ENCODE measurements at regions not wholly inside any gene's neighbourhood (a gene's known extent, or its start where the extent isn't known, plus 50 kb on each side); places are given as distances from the start of the nearest gene placed in this dataset.

GRCh38 chr15:37221671-37222145, 121.4 kb upstream of the MEIS2 start:
- DNase-seq (ENCODE audit: low read depth): no peak
- no peak for TF ChIP-seq CTCF (conservative IDR thresholded peaks at IDR 0.05; ENCODE audit: low read depth, low read length)
- no peak overlapping the region for H3K4me3 ChIP-seq (ENCODE audit: low read length)

GRCh38 chr15:37223089-37223488, 122.7 kb upstream of the MEIS2 start:
- no peak for TF ChIP-seq CTCF (conservative IDR thresholded peaks at IDR 0.05; ENCODE audit: low read depth, low read length)
- no peak overlapping the region for H3K4me3 ChIP-seq (ENCODE audit: low read length)
- no peak for DNase-seq (ENCODE audit: low read depth)

- no peak for TF ChIP-seq CTCF (conservative IDR thresholded peaks at IDR 0.05; ENCODE audit: low read depth, low read length)
- DNase-seq (ENCODE audit: low read depth): no peak
Measured at GRCh38 chr15:37229855-37230619, 129.7 kb upstream of the MEIS2 start.

GRCh38 chr15:37245358-37245757, 145.0 kb upstream of the MEIS2 start:
- TF ChIP-seq CTCF (conservative IDR thresholded peaks at IDR 0.05; ENCODE audit: low read depth, low read length): no peak
- DNase-seq (ENCODE audit: low read depth): no peak
- H3K4me3 ChIP-seq (ENCODE audit: low read length): no peak overlapping the region

More at GRCh38 chr15:37229855-37230619, 129.7 kb upstream of the MEIS2 start:
- H3K4me3 ChIP-seq (ENCODE audit: low read length): no peak overlapping the region

GRCh38 chr15:37246065-37246464, 145.7 kb upstream of the MEIS2 start:
- no peak overlapping the region for H3K4me3 ChIP-seq (ENCODE audit: low read length)
- no peak for TF ChIP-seq CTCF (conservative IDR thresholded peaks at IDR 0.05; ENCODE audit: low read depth, low read length)
- no peak for DNase-seq (ENCODE audit: low read depth)

- TF ChIP-seq CTCF (conservative IDR thresholded peaks at IDR 0.05; ENCODE audit: low read depth, low read length): no peak
- no peak overlapping the region for H3K4me3 ChIP-seq (ENCODE audit: low read length)
- DNase-seq (ENCODE audit: low read depth): no peak
Measured at GRCh38 chr15:37246856-37247255, 146.5 kb upstream of the MEIS2 start.

- TF ChIP-seq CTCF (conservative IDR thresholded peaks at IDR 0.05; ENCODE audit: low read depth, low read length): no peak
- no peak for DNase-seq (ENCODE audit: low read depth)
- no peak overlapping the region for H3K4me3 ChIP-seq (ENCODE audit: low read length)
Measured at GRCh38 chr15:37249249-37249648, 148.9 kb upstream of the MEIS2 start.
